HUES6 (cell line): ENCODE measurements at regions not wholly inside any gene's neighbourhood (a gene's known extent, or its start where the extent isn't known, plus 50 kb on each side); places are given as distances from the start of the nearest gene placed in this dataset.

Experiments
- H3K27ac ChIP-seq: 2 replicates; pipeline ENCODE4 v1.7.0; 2013; ENCODE audit warnings: low read depth, mild to moderate bottlenecking, low read length, inconsistent platforms
- H3K27me3 ChIP-seq: 2 replicates; pipeline ENCODE4 v1.6.1; 2013; ENCODE audit warnings: low read length; ENCODE audit not compliant: control insufficient read depth, insufficient read depth
- H3K36me3 ChIP-seq: 2 replicates; pipeline ENCODE4 v1.6.1; 2013; ENCODE audit warnings: low read length; ENCODE audit not compliant: control insufficient read depth, insufficient read depth
- H3K4me1 ChIP-seq: 2 replicates; pipeline ENCODE4 v1.6.1; 2013; ENCODE audit warnings: low read length; ENCODE audit not compliant: control insufficient read depth, insufficient read depth
- H3K4me3 ChIP-seq: 2 replicates; pipeline ENCODE4 v1.5.1; 2013; ENCODE audit warnings: low read depth, low read length
- H3K9ac ChIP-seq: one replicate; pipeline ENCODE4 v1.6.1; 2013; ENCODE audit warnings: mild to moderate bottlenecking, low read length
- H3K9me3 ChIP-seq: 2 replicates; pipeline ENCODE4 v1.6.1; 2013; ENCODE audit warnings: low read depth, low read length; ENCODE audit not compliant: control insufficient read depth, insufficient read depth

DNA sequence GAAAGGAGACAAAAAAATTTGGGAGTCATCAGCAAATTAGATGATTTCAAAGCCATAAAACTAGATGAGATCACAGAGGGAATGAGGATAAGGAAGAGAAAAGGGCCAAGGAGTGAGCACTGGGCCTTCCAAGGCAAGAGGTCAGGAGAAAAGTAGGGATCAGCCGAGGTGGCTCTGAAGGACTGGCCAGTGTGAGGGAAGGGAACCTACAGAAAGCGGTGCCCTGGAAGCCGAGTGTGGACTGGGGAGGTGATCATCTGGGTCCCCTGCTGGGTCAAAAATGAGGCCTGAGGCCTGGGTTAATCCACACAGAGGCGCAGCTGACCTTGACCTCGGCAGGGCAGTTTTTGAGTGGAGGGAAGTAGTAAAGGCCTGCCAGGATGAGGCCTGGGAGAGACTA is 133.8 kb downstream of the SMIM20 start:
- H3K27me3 ChIP-seq: no peaks in the 10 kb centered on the region
- H3K36me3 ChIP-seq: no peaks in the 10 kb centered on the region
- H3K27ac ChIP-seq: no peak overlapping the region
- H3K9ac ChIP-seq: no peak overlapping the region
- H3K4me3 ChIP-seq: no peak overlapping the region
- peaks cover 7% of the 10 kb centered on the region; the same call in 1 of the 2 replicates for H3K4me1 ChIP-seq
- H3K9me3 ChIP-seq: no peaks in the 10 kb centered on the region

DNA sequence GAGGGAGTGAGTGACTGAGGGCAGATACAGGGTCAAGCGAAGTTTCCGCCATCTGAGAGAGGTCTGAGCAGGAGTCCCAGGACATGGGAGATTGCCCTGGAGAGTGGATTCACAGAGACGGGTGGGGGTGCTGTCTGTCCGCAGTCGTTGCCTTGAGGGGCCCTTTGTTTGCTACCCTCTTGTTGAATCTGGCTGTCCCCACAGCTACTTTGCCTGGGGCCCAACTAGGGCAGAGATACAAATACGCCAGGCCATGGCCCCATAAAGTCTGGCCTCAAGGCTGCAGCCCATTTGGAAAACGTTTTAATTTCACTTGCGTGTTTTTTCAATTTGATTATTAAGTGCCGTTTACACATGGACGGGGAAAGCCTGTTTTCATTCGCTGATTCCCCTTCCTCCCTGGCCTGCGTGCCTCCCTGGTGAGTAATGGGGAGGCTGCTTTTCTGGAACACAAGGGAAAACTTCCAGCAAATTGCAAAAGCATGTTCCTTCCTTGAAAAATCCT is 134.4 kb downstream of the SMIM20 start:
- no peaks in the 10 kb centered on the region for H3K36me3 ChIP-seq
- no peak overlapping the region for H3K4me3 ChIP-seq
- H3K27ac ChIP-seq: no peak overlapping the region
- H3K9ac ChIP-seq: no peak overlapping the region
- H3K27me3 ChIP-seq: no peaks in the 10 kb centered on the region
- no peaks in the 10 kb centered on the region for H3K9me3 ChIP-seq
- H3K4me1 ChIP-seq: peaks cover 7% of the 10 kb centered on the region; the same call in 1 of the 2 replicates

DNA sequence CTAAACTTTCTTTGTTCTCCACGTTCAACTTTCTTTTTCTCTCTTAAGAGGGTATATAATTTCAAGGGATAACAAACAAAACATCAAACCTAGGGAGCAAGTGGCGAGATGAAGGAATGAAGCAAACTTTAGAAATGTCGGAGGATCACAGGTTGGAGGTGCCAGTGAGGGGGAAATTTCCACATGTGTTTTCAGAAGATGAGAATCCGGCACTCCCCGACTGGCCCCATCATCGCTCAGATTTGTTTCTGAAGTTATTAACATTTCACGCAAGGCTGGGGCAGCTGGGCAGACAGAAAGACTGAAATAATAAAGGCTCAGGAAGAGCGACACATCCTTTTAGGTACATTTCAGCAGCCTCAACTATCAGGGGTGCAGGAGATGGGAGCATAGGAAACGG is 134.9 kb downstream of the SMIM20 start:
- no peak overlapping the region for H3K9ac ChIP-seq
- peaks cover 7% of the 10 kb centered on the region; the same call in 1 of the 2 replicates for H3K4me1 ChIP-seq
- no peak overlapping the region for H3K27ac ChIP-seq
- H3K27me3 ChIP-seq: no peaks in the 10 kb centered on the region
- no peaks in the 10 kb centered on the region for H3K9me3 ChIP-seq
- no peaks in the 10 kb centered on the region for H3K36me3 ChIP-seq
- H3K4me3 ChIP-seq: no peak overlapping the region

DNA sequence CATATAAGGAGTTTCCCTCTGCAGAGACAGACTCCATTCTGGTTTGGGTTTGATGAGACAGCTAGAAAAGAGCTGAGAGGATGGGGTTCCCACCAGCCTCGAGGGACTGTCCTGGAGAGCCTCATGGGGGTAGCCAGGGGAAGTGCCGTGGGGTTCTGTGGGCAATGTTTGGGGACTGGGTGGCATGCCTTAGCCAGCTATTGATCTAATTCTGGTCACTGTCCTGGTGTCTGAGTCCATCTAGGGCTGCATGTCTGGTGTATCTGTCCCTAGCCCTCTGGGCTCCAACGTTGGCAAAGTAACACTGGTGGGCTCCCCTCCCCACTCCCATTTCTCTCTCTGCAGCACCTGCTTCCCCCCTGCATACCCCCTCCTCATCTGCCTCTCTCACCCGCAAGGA is 135.4 kb downstream of the SMIM20 start:
- no peak overlapping the region for H3K9ac ChIP-seq
- no peak overlapping the region for H3K27ac ChIP-seq
- H3K27me3 ChIP-seq: no peaks in the 10 kb centered on the region
- no peaks in the 10 kb centered on the region for H3K9me3 ChIP-seq
- H3K36me3 ChIP-seq: no peaks in the 10 kb centered on the region
- no peak overlapping the region for H3K4me3 ChIP-seq
- peaks cover 7% of the 10 kb centered on the region; the same call in 1 of the 2 replicates for H3K4me1 ChIP-seq

DNA sequence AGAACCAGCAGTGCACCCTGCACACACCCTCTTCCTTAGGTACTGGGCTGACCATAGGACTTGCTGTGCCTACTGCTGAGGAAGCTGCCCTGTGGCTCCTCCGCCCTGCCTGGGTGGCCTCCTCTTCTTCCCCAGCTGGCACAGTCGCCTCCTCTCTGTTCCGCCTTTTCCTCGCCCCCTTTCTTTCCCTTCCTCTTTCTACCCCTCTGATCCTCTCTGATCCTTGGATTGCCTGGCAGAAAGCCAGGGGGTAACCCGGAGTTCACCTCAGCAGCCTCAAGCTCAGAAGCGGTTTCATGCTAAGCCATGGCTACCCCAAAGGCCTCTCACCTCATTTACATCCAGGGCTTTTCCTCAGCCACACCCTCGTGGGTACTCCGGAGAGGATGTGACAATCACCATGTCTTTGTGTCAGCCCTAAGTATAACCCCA is 136.2 kb downstream of the SMIM20 start:
- Histone ChIP-seq H3K9ac (no peak overlapping the region), H3K36me3 (no peaks in the 10 kb centered on the region), H3K9me3 (no peaks in the 10 kb centered on the region), H3K27me3 (no peaks in the 10 kb centered on the region), H3K27ac (no peak overlapping the region), H3K4me3 (no peak overlapping the region), H3K4me1 (peaks cover 7% of the 10 kb centered on the region; the same call in 1 of the 2 replicates)

DNA sequence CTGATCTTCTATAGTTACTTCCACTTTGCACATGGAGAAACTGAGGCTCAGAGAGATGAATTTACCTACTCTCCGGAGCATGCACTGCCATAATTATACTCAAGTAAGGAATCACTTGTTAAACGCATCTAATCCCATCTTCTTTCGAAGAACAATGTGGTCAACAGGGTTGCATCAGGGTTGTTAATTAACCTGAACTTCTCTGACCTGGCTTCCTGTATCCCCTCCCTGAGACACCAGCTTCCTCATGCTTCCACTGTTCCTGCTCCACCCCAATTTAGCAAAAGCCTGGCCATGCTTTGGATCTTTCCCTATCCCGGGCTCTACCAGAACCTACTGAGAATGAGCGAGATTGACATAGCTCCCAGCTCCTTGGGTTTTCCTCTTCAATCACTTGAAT is 136.7 kb downstream of the SMIM20 start:
- peaks cover 7% of the 10 kb centered on the region; the same call in 1 of the 2 replicates for H3K4me1 ChIP-seq
- H3K4me3 ChIP-seq: no peak overlapping the region
- H3K9ac ChIP-seq: no peak overlapping the region
- H3K27ac ChIP-seq: no peak overlapping the region
- H3K36me3 ChIP-seq: no peaks in the 10 kb centered on the region
- no peaks in the 10 kb centered on the region for H3K27me3 ChIP-seq
- H3K9me3 ChIP-seq: no peaks in the 10 kb centered on the region

DNA sequence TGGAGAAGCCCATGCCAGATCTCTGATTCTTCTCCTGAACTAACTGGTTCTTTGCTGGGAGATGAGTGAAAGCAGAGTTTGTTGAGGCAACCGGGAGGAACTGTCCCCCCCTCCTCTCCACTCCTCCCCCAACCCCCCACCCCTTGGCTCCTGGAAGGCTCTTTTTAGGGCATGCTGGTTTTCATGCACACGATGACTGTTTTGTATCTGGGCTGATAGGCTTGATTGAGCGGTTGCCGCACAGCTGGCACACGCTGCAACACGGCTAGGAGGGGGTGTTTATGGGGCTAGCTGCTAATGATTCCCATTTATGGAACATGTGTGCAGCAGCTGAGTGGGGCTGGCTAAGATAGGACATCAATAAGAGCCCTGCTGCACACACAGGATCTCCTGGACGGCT is 137.2 kb downstream of the SMIM20 start:
- no peaks in the 10 kb centered on the region for H3K27me3 ChIP-seq
- H3K9me3 ChIP-seq: no peaks in the 10 kb centered on the region
- H3K36me3 ChIP-seq: no peaks in the 10 kb centered on the region
- H3K4me1 ChIP-seq: peaks cover 7% of the 10 kb centered on the region; the same call in 1 of the 2 replicates
- H3K9ac ChIP-seq: no peak overlapping the region
- no peak overlapping the region for H3K27ac ChIP-seq
- H3K4me3 ChIP-seq: no peak overlapping the region

DNA sequence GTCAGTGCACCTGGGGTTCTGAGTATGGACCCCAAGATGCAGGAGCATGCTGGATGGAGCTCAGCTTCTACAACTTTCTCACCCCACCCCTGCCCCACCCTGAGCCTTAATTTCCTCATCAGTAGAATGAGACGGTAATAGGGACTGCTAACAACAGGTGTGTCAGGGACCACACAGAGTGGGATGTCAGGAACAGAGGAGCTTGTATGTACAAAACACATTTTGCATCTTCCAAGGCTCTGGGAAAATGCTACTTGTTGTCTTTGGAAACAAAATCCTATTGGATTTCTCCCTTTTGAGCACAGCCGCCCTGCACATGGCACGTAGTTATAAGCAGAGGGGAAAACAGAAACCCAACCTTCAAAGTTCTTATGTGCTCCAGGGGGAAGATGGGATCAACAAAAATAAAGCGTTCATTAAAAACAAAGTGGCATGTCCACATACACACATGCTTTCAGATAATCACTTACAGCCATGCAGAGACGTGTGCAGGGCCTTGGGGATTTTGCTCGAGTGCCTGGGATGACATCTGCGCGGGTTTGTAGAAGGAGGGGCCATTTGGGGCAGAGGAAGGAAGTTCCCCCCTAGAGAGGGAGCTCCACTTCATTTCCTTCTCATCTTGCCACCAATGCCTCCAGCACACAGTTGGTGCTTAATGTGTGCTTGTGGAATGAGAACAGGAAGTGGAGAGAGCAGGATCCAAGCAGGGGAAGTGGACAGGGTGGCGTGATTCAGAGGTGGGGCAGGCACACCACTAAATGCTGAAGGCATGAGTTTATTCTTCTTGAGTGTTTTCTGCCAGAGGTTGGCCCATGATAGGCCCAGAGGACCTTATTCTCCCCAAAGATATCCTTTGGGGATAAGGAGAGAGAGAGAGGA is 138.9 kb downstream of the SMIM20 start:
- no peak overlapping the region for H3K27ac ChIP-seq
- no peak overlapping the region for H3K4me3 ChIP-seq
- H3K27me3 ChIP-seq: no peaks in the 10 kb centered on the region
- no peaks in the 10 kb centered on the region for H3K9me3 ChIP-seq
- no peak overlapping the region for H3K9ac ChIP-seq
- H3K36me3 ChIP-seq: no peaks in the 10 kb centered on the region
- H3K4me1 ChIP-seq: peaks cover 7% of the 10 kb centered on the region; the same call in 1 of the 2 replicates

DNA sequence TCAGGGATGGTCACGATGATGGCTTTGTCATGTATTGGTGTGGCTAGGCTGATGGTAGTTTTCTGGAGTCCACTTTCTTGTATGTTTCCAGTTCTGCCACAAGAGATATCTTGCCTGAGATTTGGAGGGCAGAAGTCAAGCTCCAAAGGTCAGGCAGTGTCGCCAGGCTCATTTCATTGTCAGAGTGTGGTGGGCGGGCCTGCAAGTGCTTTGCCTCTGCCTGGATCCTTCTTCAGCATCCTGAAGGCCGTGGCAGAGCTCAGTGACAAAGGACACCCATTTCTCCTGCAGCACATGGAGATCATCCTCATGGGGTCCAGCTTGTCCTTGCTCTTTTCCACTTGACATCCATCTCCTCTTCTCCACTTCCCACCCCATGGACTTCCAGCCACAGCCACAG is 139.7 kb downstream of the SMIM20 start:
- H3K27ac ChIP-seq: no peak overlapping the region
- no peak overlapping the region for H3K9ac ChIP-seq
- H3K9me3 ChIP-seq: no peaks in the 10 kb centered on the region
- no peak overlapping the region for H3K4me3 ChIP-seq
- 0 out of 2 replicates have a peak, but pooled peaks cover 4% of the 10 kb centered on the region for H3K4me1 ChIP-seq
- no peaks in the 10 kb centered on the region for H3K36me3 ChIP-seq
- no peaks in the 10 kb centered on the region for H3K27me3 ChIP-seq

DNA sequence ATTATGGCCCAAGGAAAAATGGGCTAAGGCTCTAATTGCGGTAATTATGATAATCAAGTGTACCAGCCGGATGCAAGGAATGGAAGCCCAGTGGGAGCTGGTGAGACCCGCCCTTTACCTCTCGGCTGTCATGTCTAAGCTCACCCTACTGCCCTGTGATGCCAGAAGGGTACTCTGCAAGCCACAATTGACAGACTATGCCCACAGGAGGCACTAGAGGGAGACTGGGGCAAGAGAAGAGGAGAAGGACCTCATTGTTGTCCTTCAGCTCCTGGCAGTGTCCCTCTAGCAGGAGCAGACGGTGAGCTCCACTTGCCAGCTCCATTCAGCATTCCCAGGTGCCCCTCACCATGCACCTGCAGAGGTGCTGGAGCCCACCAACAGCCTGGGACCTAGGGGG is 141.8 kb downstream of the SMIM20 start:
- 0 out of 2 replicates have a peak, but pooled peaks cover under 1% of the 10 kb centered on the region for H3K4me1 ChIP-seq
- no peak overlapping the region for H3K27ac ChIP-seq
- peaks cover 10% of the 10 kb centered on the region for H3K9me3 ChIP-seq
- H3K9ac ChIP-seq: no peak overlapping the region
- H3K4me3 ChIP-seq: no peak overlapping the region
- H3K36me3 ChIP-seq: no peaks in the 10 kb centered on the region
- no peaks in the 10 kb centered on the region for H3K27me3 ChIP-seq

DNA sequence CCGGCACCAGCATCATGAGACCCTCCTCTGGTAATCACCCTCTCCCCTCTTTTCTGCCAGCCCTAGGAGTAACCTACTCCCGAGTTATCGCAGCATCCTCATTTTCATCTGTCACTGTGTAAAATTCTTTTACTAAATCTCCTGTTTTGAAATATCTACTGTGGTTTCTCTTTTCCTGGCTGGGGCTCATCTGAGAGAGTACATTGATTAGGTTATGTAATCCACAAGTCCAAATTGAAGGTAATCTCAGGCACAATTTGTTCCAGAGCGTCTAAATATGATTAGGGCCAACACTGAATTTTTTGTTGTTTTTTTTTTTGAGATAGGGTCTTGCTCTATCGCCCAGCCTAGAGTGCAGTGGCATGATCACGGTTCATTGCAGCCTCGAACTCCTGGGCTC is 142.4 kb downstream of the SMIM20 start:
- Histone ChIP-seq H3K36me3 (no peaks in the 10 kb centered on the region), H3K27me3 (no peaks in the 10 kb centered on the region), H3K9ac (no peak overlapping the region), H3K4me1 (no peaks in the 10 kb centered on the region), H3K27ac (no peak overlapping the region), H3K9me3 (peaks cover 10% of the 10 kb centered on the region), H3K4me3 (no peak overlapping the region)
